NCI-H187 (cell line): ENCODE measurements at regions not wholly inside any gene's neighbourhood (a gene's known extent, or its start where the extent isn't known, plus 50 kb on each side); places are given as distances from the start of the nearest gene placed in this dataset.
"Not testable (repeated sequence)": the region's sequence is repeated elsewhere in the genome, so short reads cannot be mapped to it uniquely, and the experiment has no call there.

Experiments
- DNase-seq, 2 experiments: peaks; one replicate each; lab custom pipeline; 2025; lab: John Stamatoyannopoulos, UW

GRCh38 chr19:31037286-31037980 is 311.8 kb downstream of the TSHZ3 start:
- no peak for DNase-seq

GRCh38 chr19:31031455-31031854 is 317.8 kb downstream of the TSHZ3 start:
- DNase-seq, result not testable (repeated sequence)

- DNase-seq, result no peak
Measured at GRCh38 chr19:31023038-31023437, 326.2 kb downstream of the TSHZ3 start.

- DNase-seq, result no peak
Measured at GRCh38 chr19:31018936-31019335, 330.3 kb downstream of the TSHZ3 start.

- DNase-seq, result no peak
Measured at GRCh38 chr19:31015778-31016177, 333.5 kb downstream of the TSHZ3 start.

GRCh38 chr19:31014668-31015067 is 334.6 kb downstream of the TSHZ3 start:
- no peak for DNase-seq

- no peak for DNase-seq
Measured at GRCh38 chr19:31013384-31014020, 335.7 kb downstream of the TSHZ3 start.

GRCh38 chr19:31002518-31003244 is 346.6 kb downstream of the TSHZ3 start:
- DNase-seq, result no peak

GRCh38 chr19:31001991-31002390 is 347.2 kb downstream of the TSHZ3 start:
- DNase-seq, result no peak

- no peak for DNase-seq
Measured at GRCh38 chr19:31000913-31001312, 348.3 kb downstream of the TSHZ3 start.

- DNase-seq, result no peak
Measured at GRCh38 chr19:30999726-31000125, 349.5 kb downstream of the TSHZ3 start.

- DNase-seq, result no peak
Measured at GRCh38 chr19:30997222-30997621, 352.0 kb downstream of the TSHZ3 start.

GRCh38 chr19:30978639-30979038 is 370.6 kb downstream of the TSHZ3 start:
- DNase-seq, result no peak

GRCh38 chr19:30969591-30969990 is 379.6 kb downstream of the TSHZ3 start:
- DNase-seq, result no peak

GRCh38 chr19:30968841-30969399 is 380.3 kb downstream of the TSHZ3 start:
- no peak for DNase-seq

GRCh38 chr19:30968210-30968609 is 381.0 kb downstream of the TSHZ3 start:
- no peak for DNase-seq

- no peak for DNase-seq
Measured at GRCh38 chr19:30966486-30966885, 382.8 kb downstream of the TSHZ3 start.

- no peak for DNase-seq
Measured at GRCh38 chr19:30959011-30959410, 390.2 kb downstream of the TSHZ3 start.

- DNase-seq, result no peak
Measured at GRCh38 chr19:30955112-30956104, 393.8 kb downstream of the TSHZ3 start.

- not testable (repeated sequence) for DNase-seq
Measured at GRCh38 chr19:30944276-30944932, 404.8 kb downstream of the TSHZ3 start.
